ENCODE measurements at regions not wholly inside any gene's neighbourhood (a gene's known extent, or its start where the extent isn't known, plus 50 kb on each side); places are given as distances from the start of the nearest gene placed in this dataset.
A peak's percentile ranks its signal among the peaks of the same experiment; 100 is the strongest.

DNA sequence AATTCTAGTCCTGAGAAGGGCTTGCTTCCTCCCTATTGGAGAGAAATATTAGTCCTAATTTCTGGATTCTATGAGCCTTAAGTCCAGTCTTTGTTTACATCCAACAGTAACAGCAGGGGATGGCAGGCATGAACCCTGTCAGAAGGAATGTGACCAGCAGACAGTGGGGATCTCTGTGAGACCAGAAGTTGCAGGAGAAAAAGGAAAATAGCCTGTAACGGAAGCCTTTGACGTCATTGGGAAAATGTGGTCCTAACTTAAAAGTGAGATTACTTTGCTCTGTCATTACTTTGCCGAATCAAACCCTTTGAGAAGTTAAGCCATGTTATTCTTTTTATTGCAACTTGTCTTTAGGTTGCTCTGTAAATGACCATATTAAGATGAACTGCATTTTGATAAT lies 218.2 kb upstream of the PRICKLE1 start:
- H3K27me3 ChIP-seq (ENCODE audit: insufficient read depth, low read length) = no peaks in the 10 kb centered on the region
- peaks cover 2% of the 10 kb centered on the region for H3K36me3 Mint-ChIP-seq (ENCODE audit: low read depth, unreplicated experiment)
- TF ChIP-seq CTCF (IDR thresholded peaks at IDR 0.05; ENCODE audit: insufficient read depth, low read depth, low read length) (no peak), EZH2 (IDR thresholded peaks at IDR 0.05; ENCODE audit: insufficient read depth, low read length) (no peak)
- no peaks in the 10 kb centered on the region for H4K20me1 ChIP-seq (ENCODE audit: insufficient read depth, low read length)
- H3K9me3 Mint-ChIP-seq (ENCODE audit: unreplicated experiment) = peaks cover 3% of the 10 kb centered on the region
- H2AFZ ChIP-seq (ENCODE audit: low read depth, low read length) = peak overlapping the region; percentile 18
- FAIRE-seq = no peak
- no peak overlapping the region for H3K9ac ChIP-seq (ENCODE audit: low read length)
- no peak overlapping the region for H3K27ac Mint-ChIP-seq (ENCODE audit: unreplicated experiment)
- H3K27ac ChIP-seq (ENCODE audit: low read depth, low read length) = no peak overlapping the region
- H3K4me3 Mint-ChIP-seq (ENCODE audit: unreplicated experiment) = no peak overlapping the region
- H3K4me3 ChIP-seq (ENCODE audit: insufficient read depth, low read depth, low read length) = no peak overlapping the region
- peaks cover 4% of the 10 kb centered on the region for H3K27me3 Mint-ChIP-seq (ENCODE audit: low read depth, unreplicated experiment)
- H3K4me1 Mint-ChIP-seq (ENCODE audit: low read depth, unreplicated experiment) = peaks cover 48% of the 10 kb centered on the region
- H3K79me2 ChIP-seq (ENCODE audit: insufficient read depth, low read length) = no peaks in the 10 kb centered on the region
- no peaks in the 10 kb centered on the region for H3K9me3 ChIP-seq (ENCODE audit: insufficient read depth, low read depth, low read length)
- no peak overlapping the region for H3K4me2 ChIP-seq (ENCODE audit: low read length)
- no peak for DNase-seq (ENCODE audit: low read depth)
- H3K36me3 ChIP-seq (ENCODE audit: insufficient read depth, low read length) = no peaks in the 10 kb centered on the region
- peaks cover 12% of the 10 kb centered on the region for H3K4me1 ChIP-seq (ENCODE audit: insufficient read depth, low read length)

- Histone ChIP-seq H3K4me3 (ENCODE audit: insufficient read depth, low read depth, low read length) (no peak overlapping the region), H3K4me1 (ENCODE audit: insufficient read depth, low read length) (peaks cover 11% of the 10 kb centered on the region), H2AFZ (ENCODE audit: low read depth, low read length) (no peak overlapping the region), H3K27me3 (ENCODE audit: insufficient read depth, low read length) (no peaks in the 10 kb centered on the region), H4K20me1 (ENCODE audit: insufficient read depth, low read length) (no peaks in the 10 kb centered on the region), H3K9ac (ENCODE audit: low read length) (no peak overlapping the region), H3K79me2 (ENCODE audit: insufficient read depth, low read length) (no peaks in the 10 kb centered on the region), H3K36me3 (ENCODE audit: insufficient read depth, low read length) (no peaks in the 10 kb centered on the region), H3K9me3 (ENCODE audit: insufficient read depth, low read depth, low read length) (no peaks in the 10 kb centered on the region), H3K4me2 (ENCODE audit: low read length) (no peak overlapping the region), H3K27ac (ENCODE audit: low read depth, low read length) (no peak overlapping the region)
- Mint-ChIP-seq H3K27ac (ENCODE audit: unreplicated experiment) (no peak overlapping the region), H3K4me3 (ENCODE audit: unreplicated experiment) (no peak overlapping the region), H3K27me3 (ENCODE audit: low read depth, unreplicated experiment) (peaks cover 4% of the 10 kb centered on the region), H3K4me1 (ENCODE audit: low read depth, unreplicated experiment) (peaks cover 48% of the 10 kb centered on the region), H3K9me3 (ENCODE audit: unreplicated experiment) (peaks cover 3% of the 10 kb centered on the region), H3K36me3 (ENCODE audit: low read depth, unreplicated experiment) (peaks cover 2% of the 10 kb centered on the region)
- TF ChIP-seq EZH2 (IDR thresholded peaks at IDR 0.05; ENCODE audit: insufficient read depth, low read length) (no peak), CTCF (IDR thresholded peaks at IDR 0.05; ENCODE audit: insufficient read depth, low read depth, low read length) (no peak)
- no peak for DNase-seq (ENCODE audit: low read depth)
- no peak for FAIRE-seq
These were observed 217.7 kb upstream of the PRICKLE1 start for GRCh38 chr12:42807251-42807650.

GRCh38 chr12:42804928-42805327 lies 215.4 kb upstream of the PRICKLE1 start:
- Histone ChIP-seq H3K9me3 (ENCODE audit: insufficient read depth, low read depth, low read length) (no peaks in the 10 kb centered on the region), H3K27me3 (ENCODE audit: insufficient read depth, low read length) (no peaks in the 10 kb centered on the region), H3K36me3 (ENCODE audit: insufficient read depth, low read length) (no peaks in the 10 kb centered on the region), H3K9ac (ENCODE audit: low read length) (no peak overlapping the region), H3K27ac (ENCODE audit: low read depth, low read length) (no peak overlapping the region), H4K20me1 (ENCODE audit: insufficient read depth, low read length) (no peaks in the 10 kb centered on the region), H3K4me2 (ENCODE audit: low read length) (no peak overlapping the region), H3K79me2 (ENCODE audit: insufficient read depth, low read length) (no peaks in the 10 kb centered on the region), H2AFZ (ENCODE audit: low read depth, low read length) (no peak overlapping the region), H3K4me1 (ENCODE audit: insufficient read depth, low read length) (peaks cover 7% of the 10 kb centered on the region), H3K4me3 (ENCODE audit: insufficient read depth, low read depth, low read length) (no peak overlapping the region)
- Mint-ChIP-seq H3K27ac (ENCODE audit: unreplicated experiment) (no peak overlapping the region), H3K9me3 (ENCODE audit: unreplicated experiment) (peaks cover 3% of the 10 kb centered on the region), H3K27me3 (ENCODE audit: low read depth, unreplicated experiment) (peaks cover 4% of the 10 kb centered on the region), H3K36me3 (ENCODE audit: low read depth, unreplicated experiment) (no peaks in the 10 kb centered on the region), H3K4me1 (ENCODE audit: low read depth, unreplicated experiment) (peaks cover 30% of the 10 kb centered on the region), H3K4me3 (ENCODE audit: unreplicated experiment) (no peak overlapping the region)
- DNase-seq (ENCODE audit: low read depth) (no peak), FAIRE-seq (no peak)
- TF ChIP-seq CTCF (IDR thresholded peaks at IDR 0.05; ENCODE audit: insufficient read depth, low read depth, low read length) (no peak), EZH2 (IDR thresholded peaks at IDR 0.05; ENCODE audit: insufficient read depth, low read length) (no peak)
